Stimulated activated naive CD8-positive, alpha-beta T cell treated with anti-CD3 and anti-CD28 coated beads, Interleukin-15, Interleukin-2, amounts not matched to agents 100 ng/mL and 50 ng/mL, for 24 hours (primary cell): ENCODE measurements at regions not wholly inside any gene's neighbourhood (a gene's known extent, or its start where the extent isn't known, plus 50 kb on each side); places are given as distances from the start of the nearest gene placed in this dataset.
"Not testable (repeated sequence)": the region's sequence is repeated elsewhere in the genome, so short reads cannot be mapped to it uniquely, and the experiment has no call there.

Experiments
- H3K27ac Mint-ChIP-seq: one replicate; pipeline ENCODE4 v1.8.0; 2021; ENCODE audit warnings: mild to moderate bottlenecking, mixed read lengths
- H3K27me3 Mint-ChIP-seq: one replicate; pipeline ENCODE4 v1.8.0; 2021; ENCODE audit warnings: mixed read lengths
- H3K36me3 Mint-ChIP-seq: one replicate; pipeline ENCODE4 v1.8.0; 2021; ENCODE audit warnings: low read depth, mixed read lengths
- H3K4me1 Mint-ChIP-seq: one replicate; pipeline ENCODE4 v1.8.0; 2021; ENCODE audit warnings: low read depth, mixed read lengths
- H3K4me3 Mint-ChIP-seq: one replicate; pipeline ENCODE4 v1.8.0; 2021; ENCODE audit warnings: mild to moderate bottlenecking, mixed read lengths
- H3K9me3 Mint-ChIP-seq: one replicate; pipeline ENCODE4 v1.8.0; 2021; ENCODE audit warnings: mixed read lengths

DNA sequence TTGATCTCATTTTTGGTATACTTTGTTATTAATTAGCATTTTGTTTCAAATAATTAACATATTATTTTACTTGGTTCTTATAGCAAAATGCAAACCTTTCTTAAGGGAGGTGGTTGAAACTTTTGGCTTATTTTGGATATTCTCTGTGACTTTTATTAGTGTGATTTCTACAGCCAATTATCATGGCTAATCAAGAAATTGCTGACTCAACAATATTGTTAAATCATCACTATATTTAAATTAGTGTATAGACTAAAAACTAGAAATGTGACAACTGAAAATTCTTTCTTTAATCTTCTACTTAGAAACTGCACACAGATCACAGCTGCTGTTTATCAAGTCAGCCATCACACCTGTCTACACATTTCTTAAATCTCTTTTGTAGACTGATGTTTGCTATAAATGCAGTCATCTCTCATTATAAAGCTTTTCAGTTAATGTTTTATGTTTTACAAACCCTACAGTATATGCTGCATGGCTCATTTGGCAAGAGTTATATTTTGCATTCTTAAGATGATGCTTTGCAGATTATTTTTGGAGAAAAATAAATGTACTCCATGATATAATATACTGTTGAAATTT is 389.8 kb upstream of the PCDH10 start:
- no peak overlapping the region for H3K4me3 Mint-ChIP-seq
- no peaks in the 10 kb centered on the region for H3K36me3 Mint-ChIP-seq
- H3K4me1 Mint-ChIP-seq, result no peaks in the 10 kb centered on the region
- H3K9me3 Mint-ChIP-seq, result no peaks in the 10 kb centered on the region
- no peak overlapping the region for H3K27ac Mint-ChIP-seq
- H3K27me3 Mint-ChIP-seq, result no peaks in the 10 kb centered on the region

DNA sequence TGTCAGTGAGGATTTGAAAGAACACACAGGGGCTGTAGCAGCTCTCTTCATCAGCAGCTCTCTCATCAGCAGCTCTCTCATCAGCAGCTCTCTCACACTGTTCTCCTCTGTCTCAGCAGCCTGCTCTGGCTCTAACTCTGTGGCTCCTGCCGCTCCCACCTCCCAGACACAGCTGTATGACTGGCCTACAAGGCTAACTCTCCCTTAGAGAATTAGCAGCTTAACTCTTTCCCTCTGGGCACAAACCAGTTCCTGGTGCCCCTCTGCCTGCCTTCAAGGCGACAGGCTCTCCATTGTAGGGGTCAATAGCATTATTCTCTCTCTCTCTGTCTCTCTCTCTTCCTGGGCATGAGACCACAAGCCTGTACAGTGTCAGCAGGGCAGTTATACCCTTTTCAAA is 385.6 kb upstream of the PCDH10 start:
- no peak overlapping the region for H3K27ac Mint-ChIP-seq
- no peak overlapping the region for H3K4me3 Mint-ChIP-seq
- H3K27me3 Mint-ChIP-seq, result no peaks in the 10 kb centered on the region
- no peaks in the 10 kb centered on the region for H3K9me3 Mint-ChIP-seq
- H3K4me1 Mint-ChIP-seq, result no peaks in the 10 kb centered on the region
- no peaks in the 10 kb centered on the region for H3K36me3 Mint-ChIP-seq

DNA sequence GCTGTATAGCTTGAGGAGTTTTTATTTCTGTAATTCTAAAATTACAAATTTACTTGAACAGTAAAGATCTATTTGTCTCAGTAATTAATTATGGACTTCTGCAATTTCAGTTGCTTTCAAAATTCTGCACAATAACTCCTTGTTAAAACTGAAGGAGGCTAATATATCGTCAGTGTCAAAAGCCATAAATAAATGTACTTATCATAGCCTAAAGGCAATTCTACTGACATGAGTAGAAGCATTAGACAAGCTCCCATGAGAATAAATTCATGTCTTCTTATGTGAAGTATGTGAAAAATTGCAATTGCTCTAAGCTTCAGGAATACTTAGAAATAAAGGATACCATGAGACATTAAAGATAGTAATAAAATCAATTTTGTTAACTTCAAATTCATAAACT is 381.2 kb upstream of the PCDH10 start:
- Mint-ChIP-seq H3K4me1 (no peaks in the 10 kb centered on the region), H3K27ac (no peak overlapping the region), H3K9me3 (no peaks in the 10 kb centered on the region), H3K4me3 (no peak overlapping the region), H3K27me3 (no peaks in the 10 kb centered on the region), H3K36me3 (no peaks in the 10 kb centered on the region)

GRCh38 chr4:132770776-132771175 is 378.3 kb upstream of the PCDH10 start:
- Mint-ChIP-seq H3K4me1 (no peaks in the 10 kb centered on the region), H3K27ac (no peak overlapping the region), H3K4me3 (no peak overlapping the region), H3K9me3 (no peaks in the 10 kb centered on the region), H3K36me3 (no peaks in the 10 kb centered on the region), H3K27me3 (no peaks in the 10 kb centered on the region)

DNA sequence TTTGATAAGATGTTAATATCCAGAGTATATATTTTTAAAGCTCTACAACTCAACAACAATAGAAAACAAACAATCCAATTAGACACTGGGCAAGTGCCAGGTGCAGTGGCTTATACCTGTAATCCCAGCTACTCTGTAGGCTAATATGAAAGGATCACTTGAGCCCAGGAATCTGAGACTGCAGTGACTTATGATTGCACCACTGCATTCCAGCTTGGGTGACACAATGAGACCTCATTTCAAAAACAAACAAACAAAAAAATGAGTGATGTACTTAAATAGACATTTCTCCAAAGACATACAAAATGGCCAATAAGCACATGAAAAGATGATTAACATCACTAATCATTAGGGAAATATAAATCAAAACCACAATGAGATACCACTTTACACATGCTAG is 356.8 kb upstream of the PCDH10 start:
- H3K4me3 Mint-ChIP-seq, result no peak overlapping the region
- no peaks in the 10 kb centered on the region for H3K9me3 Mint-ChIP-seq
- H3K27me3 Mint-ChIP-seq, result no peaks in the 10 kb centered on the region
- H3K4me1 Mint-ChIP-seq, result no peaks in the 10 kb centered on the region
- H3K27ac Mint-ChIP-seq, result no peak overlapping the region
- H3K36me3 Mint-ChIP-seq, result no peaks in the 10 kb centered on the region

- H3K36me3 Mint-ChIP-seq, result no peaks in the 10 kb centered on the region
- H3K4me3 Mint-ChIP-seq, result no peak overlapping the region
- no peaks in the 10 kb centered on the region for H3K9me3 Mint-ChIP-seq
- H3K4me1 Mint-ChIP-seq, result no peaks in the 10 kb centered on the region
- H3K27me3 Mint-ChIP-seq, result no peaks in the 10 kb centered on the region
- no peak overlapping the region for H3K27ac Mint-ChIP-seq
Measured at GRCh38 chr4:132797856-132798255, 351.2 kb upstream of the PCDH10 start.

GRCh38 chr4:132809298-132810032 is 339.6 kb upstream of the PCDH10 start:
- Mint-ChIP-seq H3K4me1 (no peaks in the 10 kb centered on the region), H3K36me3 (no peaks in the 10 kb centered on the region), H3K4me3 (no peak overlapping the region), H3K27me3 (no peaks in the 10 kb centered on the region), H3K27ac (no peak overlapping the region), H3K9me3 (no peaks in the 10 kb centered on the region)

DNA sequence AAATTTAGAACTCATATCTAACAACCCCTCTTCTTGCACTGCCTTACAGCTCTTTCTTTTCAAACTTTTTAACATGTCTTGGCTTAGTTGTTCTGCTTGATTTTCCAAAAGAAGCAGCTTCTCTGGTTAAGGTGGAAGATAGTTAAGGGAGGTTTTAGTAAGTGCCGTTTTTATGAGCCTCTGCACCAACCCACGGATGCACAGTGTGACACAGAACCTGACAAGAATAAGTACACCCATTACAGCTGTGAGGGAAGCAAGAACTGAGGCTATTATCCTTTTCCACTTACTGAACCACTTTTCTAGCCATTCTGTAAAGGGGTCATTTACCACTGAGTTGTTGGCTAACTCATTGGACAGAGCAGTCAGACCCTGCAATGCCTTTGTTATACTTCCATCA is 336.0 kb upstream of the PCDH10 start:
- H3K4me1 Mint-ChIP-seq, H3K36me3 Mint-ChIP-seq, H3K27ac Mint-ChIP-seq, H3K9me3 Mint-ChIP-seq, H3K27me3 Mint-ChIP-seq, H3K4me3 Mint-ChIP-seq: not testable (repeated sequence)

DNA sequence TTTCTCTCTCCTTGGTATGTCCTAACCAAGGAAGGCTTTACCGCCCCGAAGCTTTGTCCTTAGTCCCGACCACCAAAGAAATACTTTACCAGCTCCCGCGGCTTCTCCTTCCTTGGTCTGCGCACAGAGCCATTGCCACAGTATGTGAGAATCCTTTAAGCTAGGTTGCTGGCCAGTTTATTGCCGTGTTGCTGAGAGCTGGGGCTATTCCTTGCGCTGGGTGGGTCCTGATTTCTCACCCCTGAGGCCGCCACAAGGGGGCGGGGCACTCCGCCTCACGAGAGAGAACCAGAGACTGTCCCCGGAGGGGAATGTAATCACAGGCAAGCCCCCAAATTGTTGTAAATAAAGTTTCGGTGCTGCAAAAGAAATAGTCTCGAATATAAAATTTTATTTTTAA is 331.0 kb upstream of the PCDH10 start:
- H3K9me3 Mint-ChIP-seq, result peaks cover 9% of the 10 kb centered on the region
- no peaks in the 10 kb centered on the region for H3K27me3 Mint-ChIP-seq
- no peak overlapping the region for H3K4me3 Mint-ChIP-seq
- no peaks in the 10 kb centered on the region for H3K36me3 Mint-ChIP-seq
- H3K27ac Mint-ChIP-seq, result no peak overlapping the region
- H3K4me1 Mint-ChIP-seq, result no peaks in the 10 kb centered on the region

DNA sequence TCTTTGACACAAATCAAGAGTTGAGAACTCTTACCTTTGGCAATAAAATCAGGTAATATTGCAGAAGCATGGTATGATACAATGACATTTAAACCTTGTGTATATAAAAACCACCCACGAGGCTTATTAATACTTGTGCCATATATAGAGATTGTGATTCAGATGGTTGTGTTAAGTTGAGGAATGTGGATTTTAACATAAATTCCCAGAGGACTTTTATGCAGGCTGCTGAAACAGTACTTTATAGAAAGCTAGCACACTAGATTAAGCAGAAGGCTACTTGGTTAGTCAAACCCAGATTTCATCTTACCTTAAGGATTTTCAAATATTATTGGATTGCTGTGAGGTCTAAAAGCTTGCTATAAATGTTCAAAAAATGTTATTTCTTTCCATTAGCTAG is 325.7 kb upstream of the PCDH10 start:
- H3K27ac Mint-ChIP-seq, result no peak overlapping the region
- no peaks in the 10 kb centered on the region for H3K27me3 Mint-ChIP-seq
- H3K4me3 Mint-ChIP-seq, result no peak overlapping the region
- no peaks in the 10 kb centered on the region for H3K4me1 Mint-ChIP-seq
- H3K9me3 Mint-ChIP-seq, result peaks cover 9% of the 10 kb centered on the region
- H3K36me3 Mint-ChIP-seq, result no peaks in the 10 kb centered on the region

DNA sequence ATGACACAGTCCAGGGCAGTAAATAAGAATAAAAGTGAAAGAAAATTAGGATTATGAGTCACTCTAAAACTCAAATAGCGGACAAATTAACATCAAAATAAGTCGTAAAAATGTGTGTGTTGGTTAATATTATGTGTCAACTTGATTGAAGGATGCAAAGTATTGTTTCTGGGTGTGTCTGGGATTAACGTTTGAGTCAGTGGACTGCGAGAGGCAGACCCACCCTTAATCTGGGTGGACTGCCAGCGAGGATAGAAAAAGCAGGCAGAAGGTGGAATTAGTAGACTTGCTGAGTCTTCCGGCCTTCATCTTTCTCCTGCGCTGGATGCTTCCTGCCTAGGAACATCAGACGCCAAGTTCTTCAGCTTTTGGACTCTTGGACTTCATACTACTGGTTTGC is 324.3 kb upstream of the PCDH10 start:
- Mint-ChIP-seq H3K27me3 (no peaks in the 10 kb centered on the region), H3K27ac (no peak overlapping the region), H3K4me1 (no peaks in the 10 kb centered on the region), H3K36me3 (no peaks in the 10 kb centered on the region), H3K4me3 (no peak overlapping the region), H3K9me3 (peaks cover 11% of the 10 kb centered on the region)

DNA sequence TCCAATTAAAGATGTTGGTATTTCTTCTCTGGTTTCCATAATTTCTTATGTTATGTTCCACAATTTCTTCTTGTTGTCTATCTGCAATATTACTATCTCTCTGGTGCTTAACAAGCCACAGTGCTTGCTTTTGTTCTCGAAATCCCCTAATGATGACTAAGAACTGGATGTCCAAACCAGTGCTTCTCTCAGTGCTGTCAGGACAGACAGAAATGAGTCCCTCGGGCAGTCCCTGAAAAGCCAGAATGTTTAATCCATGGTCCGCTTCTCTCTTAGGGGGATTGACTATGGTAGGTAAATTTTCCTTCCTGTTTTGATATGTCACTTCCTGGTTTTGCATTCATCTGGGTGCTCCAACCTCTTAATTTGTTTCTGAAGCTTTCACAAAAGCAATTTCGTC is 321.6 kb upstream of the PCDH10 start:
- no peak overlapping the region for H3K27ac Mint-ChIP-seq
- H3K4me1 Mint-ChIP-seq, result no peaks in the 10 kb centered on the region
- H3K36me3 Mint-ChIP-seq, result no peaks in the 10 kb centered on the region
- H3K27me3 Mint-ChIP-seq, result no peaks in the 10 kb centered on the region
- H3K4me3 Mint-ChIP-seq, result no peak overlapping the region
- peaks cover 14% of the 10 kb centered on the region for H3K9me3 Mint-ChIP-seq

DNA sequence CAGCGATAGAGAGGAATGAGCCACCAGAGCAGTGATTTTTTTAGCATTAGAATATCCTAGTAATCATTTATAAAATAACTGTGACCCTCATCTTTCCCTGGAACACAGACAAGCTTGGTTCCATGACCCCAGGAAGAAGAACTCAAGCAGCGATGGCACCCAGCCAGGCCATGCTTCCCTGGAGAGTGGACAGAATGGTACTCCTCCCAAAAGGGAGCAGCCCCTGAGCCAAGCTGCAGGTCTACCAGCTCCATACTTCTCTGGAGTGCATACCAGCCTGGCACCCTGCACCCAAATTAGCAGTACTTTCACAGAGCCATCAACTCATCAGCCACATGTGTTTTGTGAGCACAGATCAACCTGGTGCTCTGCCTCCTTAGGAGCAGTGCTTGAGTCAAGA is 310.9 kb upstream of the PCDH10 start:
- H3K27ac Mint-ChIP-seq, result no peak overlapping the region
- H3K27me3 Mint-ChIP-seq, result no peaks in the 10 kb centered on the region
- H3K4me3 Mint-ChIP-seq, result no peak overlapping the region
- no peaks in the 10 kb centered on the region for H3K36me3 Mint-ChIP-seq
- H3K9me3 Mint-ChIP-seq, result peaks cover 19% of the 10 kb centered on the region
- no peaks in the 10 kb centered on the region for H3K4me1 Mint-ChIP-seq

GRCh38 chr4:132839070-132839469 is 310.0 kb upstream of the PCDH10 start:
- H3K36me3 Mint-ChIP-seq, result no peaks in the 10 kb centered on the region
- H3K4me1 Mint-ChIP-seq, result no peaks in the 10 kb centered on the region
- H3K27ac Mint-ChIP-seq, result no peak overlapping the region
- no peak overlapping the region for H3K4me3 Mint-ChIP-seq
- peaks cover 19% of the 10 kb centered on the region for H3K9me3 Mint-ChIP-seq
- no peaks in the 10 kb centered on the region for H3K27me3 Mint-ChIP-seq

- Mint-ChIP-seq H3K9me3 (peaks cover 4% of the 10 kb centered on the region), H3K4me3 (no peak overlapping the region), H3K4me1 (no peaks in the 10 kb centered on the region), H3K27ac (no peak overlapping the region), H3K36me3 (no peaks in the 10 kb centered on the region), H3K27me3 (no peaks in the 10 kb centered on the region)
Measured at GRCh38 chr4:132859929-132860328, 289.2 kb upstream of the PCDH10 start.

DNA sequence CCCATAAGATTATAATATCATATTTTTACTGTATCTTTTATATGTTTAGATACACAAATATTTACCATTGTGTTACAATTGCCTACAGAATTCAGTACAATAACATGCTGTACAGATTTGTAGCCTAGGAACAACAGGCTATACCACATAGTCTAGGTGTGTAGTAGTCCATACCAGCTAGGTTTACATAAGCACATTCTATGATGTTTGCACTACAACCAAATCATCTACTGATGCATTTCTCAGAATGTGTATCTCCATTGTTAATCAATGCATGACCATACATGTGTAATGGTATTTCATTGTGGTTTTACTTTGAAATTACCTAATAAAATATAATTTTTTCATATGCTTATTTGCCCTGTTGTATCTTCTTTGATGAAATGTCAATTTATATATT is 288.1 kb upstream of the PCDH10 start:
- no peaks in the 10 kb centered on the region for H3K4me1 Mint-ChIP-seq
- no peaks in the 10 kb centered on the region for H3K27me3 Mint-ChIP-seq
- peaks cover 4% of the 10 kb centered on the region for H3K9me3 Mint-ChIP-seq
- H3K36me3 Mint-ChIP-seq, result no peaks in the 10 kb centered on the region
- no peak overlapping the region for H3K4me3 Mint-ChIP-seq
- no peak overlapping the region for H3K27ac Mint-ChIP-seq
